Activated CD8-positive, alpha-beta T cell treated with anti-CD3 and anti-CD28 coated beads, Interleukin-2, amount 10 ng/mL, durations not matched to agents 7 days and 5 days (primary cell): ENCODE measurements at regions not wholly inside any gene's neighbourhood (a gene's known extent, or its start where the extent isn't known, plus 50 kb on each side); places are given as distances from the start of the nearest gene placed in this dataset.
A peak's percentile ranks its signal among the peaks of the same experiment; 100 is the strongest.

Experiments
- ATAC-seq: fragments of 150-1000 bp; cut with Tn5 transposase; one replicate; pipeline ENCODE4 v1.10.0; 2021; ENCODE audit warnings: moderate library complexity
- CTCF ChIA-PET: fragments of 350-600 bp; sonication (Branson Sonifier 250); formaldehyde crosslinking; loops from one replicate; lab custom pipeline; 2021; ENCODE audit warnings: antibody characterized with exemption; lab: Charles Lee
- POLR2A ChIA-PET: fragments of 350-600 bp; sonication (Branson Sonifier 250); formaldehyde crosslinking; loops from one replicate; lab custom pipeline; 2021; ENCODE audit warnings: antibody characterized with exemption; lab: Charles Lee
- DNase-seq: peaks from one replicate; pipeline ENCODE4 v3.0.0-alpha.2; 2020
- H3K27ac Mint-ChIP-seq: one replicate; pipeline ENCODE4 v1.8.0; 2021; ENCODE audit warnings: mild to moderate bottlenecking, mixed read lengths
- H3K27me3 Mint-ChIP-seq: one replicate; pipeline ENCODE4 v1.8.0; 2021; ENCODE audit warnings: low read depth, mixed read lengths
- H3K36me3 Mint-ChIP-seq: one replicate; pipeline ENCODE4 v1.8.0; 2021; ENCODE audit warnings: low read depth, mixed read lengths
- H3K4me1 Mint-ChIP-seq: one replicate; pipeline ENCODE4 v1.8.0; 2021; ENCODE audit warnings: low read depth, mixed read lengths
- H3K4me3 Mint-ChIP-seq: one replicate; pipeline ENCODE4 v1.8.0; 2021; ENCODE audit warnings: mild to moderate bottlenecking, mixed read lengths
- H3K9me3 Mint-ChIP-seq: one replicate; pipeline ENCODE4 v1.8.0; 2022; ENCODE audit warnings: mixed read lengths; ENCODE audit not compliant: insufficient read depth

GRCh38 chr3:106282943-106283342 is 414.1 kb upstream of the CBLB start:
- Mint-ChIP-seq H3K27ac (no peak overlapping the region), H3K36me3 (peaks cover 6% of the 10 kb centered on the region), H3K4me1 (peaks cover 2% of the 10 kb centered on the region), H3K9me3 (peaks cover 8% of the 10 kb centered on the region), H3K27me3 (no peaks in the 10 kb centered on the region), H3K4me3 (no peak overlapping the region)
- ChIA-PET CTCF (interaction anchor here (1.7 kb wide), 1 partner anchor 18 kb away, joined by 6 read pairs; no protein-coding TSS in a partner anchor), POLR2A (no interaction called here)
- DNase-seq (no peak), ATAC-seq (no peak)

GRCh38 chr3:106288781-106289180 is 420.0 kb upstream of the CBLB start:
- Mint-ChIP-seq H3K36me3 (peaks cover 2% of the 10 kb centered on the region), H3K27ac (no peak overlapping the region), H3K4me1 (peaks cover 7% of the 10 kb centered on the region), H3K27me3 (no peaks in the 10 kb centered on the region), H3K4me3 (no peak overlapping the region), H3K9me3 (peaks cover 5% of the 10 kb centered on the region)
- ATAC-seq = no peak
- CTCF ChIA-PET = no interaction called here
- no peak for DNase-seq
- POLR2A ChIA-PET = no interaction called here

- Mint-ChIP-seq H3K36me3 (no peaks in the 10 kb centered on the region), H3K4me1 (peaks cover 7% of the 10 kb centered on the region), H3K4me3 (no peak overlapping the region), H3K27ac (peak overlapping the region; percentile 2), H3K27me3 (no peaks in the 10 kb centered on the region), H3K9me3 (peaks cover 5% of the 10 kb centered on the region)
- ChIA-PET CTCF (interaction anchor here (1.6 kb wide), 1 partner anchor 12 kb away, joined by 4 read pairs; no protein-coding TSS in a partner anchor), POLR2A (no interaction called here)
- DNase-seq (no peak), ATAC-seq (no peak)
Measured at GRCh38 chr3:106290304-106290997, 421.6 kb upstream of the CBLB start.

GRCh38 chr3:106293161-106293560 is 424.3 kb upstream of the CBLB start:
- peaks cover 7% of the 10 kb centered on the region for H3K4me1 Mint-ChIP-seq
- CTCF ChIA-PET = no interaction called here
- H3K27me3 Mint-ChIP-seq = no peaks in the 10 kb centered on the region
- DNase-seq = no peak
- no peak for ATAC-seq
- no peaks in the 10 kb centered on the region for H3K9me3 Mint-ChIP-seq
- POLR2A ChIA-PET = no interaction called here
- no peak overlapping the region for H3K27ac Mint-ChIP-seq
- no peak overlapping the region for H3K4me3 Mint-ChIP-seq
- no peaks in the 10 kb centered on the region for H3K36me3 Mint-ChIP-seq

GRCh38 chr3:106294121-106294520 is 425.3 kb upstream of the CBLB start:
- Mint-ChIP-seq H3K4me1 (peaks cover 10% of the 10 kb centered on the region), H3K36me3 (no peaks in the 10 kb centered on the region), H3K27ac (no peak overlapping the region), H3K4me3 (no peak overlapping the region), H3K27me3 (no peaks in the 10 kb centered on the region), H3K9me3 (no peaks in the 10 kb centered on the region)
- CTCF ChIA-PET = no interaction called here
- ATAC-seq (no peak), DNase-seq (no peak)
- POLR2A ChIA-PET = no interaction called here

- no peak overlapping the region for H3K27ac Mint-ChIP-seq
- DNase-seq (no peak), ATAC-seq (no peak)
- no peaks in the 10 kb centered on the region for H3K27me3 Mint-ChIP-seq
- H3K4me3 Mint-ChIP-seq = no peak overlapping the region
- CTCF ChIA-PET = interaction anchor here (0.6 to 1.0 kb wide), 2 partner anchors 127 to 314 kb away, joined by 3 to 5 read pairs; no protein-coding TSS in a partner anchor
- no peaks in the 10 kb centered on the region for H3K9me3 Mint-ChIP-seq
- POLR2A ChIA-PET = no interaction called here
- peaks cover 10% of the 10 kb centered on the region for H3K4me1 Mint-ChIP-seq
- peaks cover 3% of the 10 kb centered on the region for H3K36me3 Mint-ChIP-seq
Measured at GRCh38 chr3:106296062-106296461, 427.2 kb upstream of the CBLB start.

GRCh38 chr3:106299300-106300098 is 430.7 kb upstream of the CBLB start:
- ChIA-PET POLR2A (no interaction called here), CTCF (interaction anchor here (0.7 kb wide), 1 partner anchor 259 kb away, joined by 3 read pairs; no protein-coding TSS in a partner anchor)
- H3K27me3 Mint-ChIP-seq = no peaks in the 10 kb centered on the region
- ATAC-seq (peak; percentile 44), DNase-seq (no peak)
- no peak overlapping the region for H3K4me3 Mint-ChIP-seq
- H3K4me1 Mint-ChIP-seq = peaks cover 28% of the 10 kb centered on the region
- no peaks in the 10 kb centered on the region for H3K9me3 Mint-ChIP-seq
- peaks cover 8% of the 10 kb centered on the region for H3K36me3 Mint-ChIP-seq
- H3K27ac Mint-ChIP-seq = no peak overlapping the region

GRCh38 chr3:106302451-106303221 is 433.8 kb upstream of the CBLB start:
- H3K27me3 Mint-ChIP-seq = no peaks in the 10 kb centered on the region
- no peaks in the 10 kb centered on the region for H3K9me3 Mint-ChIP-seq

GRCh38 chr3:106303766-106304165 is 435.0 kb upstream of the CBLB start:
- peaks cover 26% of the 10 kb centered on the region for H3K4me1 Mint-ChIP-seq
- no peaks in the 10 kb centered on the region for H3K27me3 Mint-ChIP-seq
- no peak for ATAC-seq
- POLR2A ChIA-PET = no interaction called here
- no peak for DNase-seq
- H3K9me3 Mint-ChIP-seq = no peaks in the 10 kb centered on the region
- CTCF ChIA-PET = interaction anchor here (2.1 kb wide), 1 partner anchor 12 kb away, joined by 8 read pairs; no protein-coding TSS in a partner anchor
- H3K4me3 Mint-ChIP-seq = no peak overlapping the region
- peaks cover 10% of the 10 kb centered on the region for H3K36me3 Mint-ChIP-seq
- H3K27ac Mint-ChIP-seq = no peak overlapping the region

More at GRCh38 chr3:106302451-106303221, 433.8 kb upstream of the CBLB start:
- peaks cover 10% of the 10 kb centered on the region for H3K36me3 Mint-ChIP-seq
- H3K4me3 Mint-ChIP-seq = no peak overlapping the region
- ChIA-PET CTCF (interaction anchor here (0.9 to 1.5 kb wide), 4 partner anchors 12 to 422 kb away, joined by 3 to 4 read pairs (median 4); no protein-coding TSS in a partner anchor), POLR2A (no interaction called here)
- H3K27ac Mint-ChIP-seq = peak overlapping the region; percentile 46
- ATAC-seq = peak; percentile 65
- peak; percentile 43 for DNase-seq
- H3K4me1 Mint-ChIP-seq = peaks cover 28% of the 10 kb centered on the region

GRCh38 chr3:106305127-106305526 is 436.3 kb upstream of the CBLB start:
- ATAC-seq (no peak), DNase-seq (no peak)
- ChIA-PET POLR2A (no interaction called here), CTCF (interaction anchor here (2.1 kb wide), 1 partner anchor 11 kb away, joined by 8 read pairs; no protein-coding TSS in a partner anchor)
- no peaks in the 10 kb centered on the region for H3K9me3 Mint-ChIP-seq
- no peaks in the 10 kb centered on the region for H3K27me3 Mint-ChIP-seq
- H3K4me3 Mint-ChIP-seq = no peak overlapping the region
- peaks cover 8% of the 10 kb centered on the region for H3K36me3 Mint-ChIP-seq
- peaks cover 18% of the 10 kb centered on the region for H3K4me1 Mint-ChIP-seq
- no peak overlapping the region for H3K27ac Mint-ChIP-seq

GRCh38 chr3:106305882-106306435 is 437.1 kb upstream of the CBLB start:
- H3K36me3 Mint-ChIP-seq = peaks cover 7% of the 10 kb centered on the region

More at GRCh38 chr3:106305882-106306435, 437.1 kb upstream of the CBLB start:
- Mint-ChIP-seq H3K9me3 (no peaks in the 10 kb centered on the region), H3K4me3 (no peak overlapping the region), H3K4me1 (peaks cover 18% of the 10 kb centered on the region), H3K27ac (no peak overlapping the region), H3K27me3 (no peaks in the 10 kb centered on the region)
- ChIA-PET CTCF (interaction anchor here (2.1 kb wide), 1 partner anchor 10 kb away, joined by 8 read pairs; no protein-coding TSS in a partner anchor), POLR2A (no interaction called here)
- no peak for DNase-seq
- ATAC-seq = no peak
